Stromal cell of bone marrow (primary cell): ENCODE measurements at regions not wholly inside any gene's neighbourhood (a gene's known extent, or its start where the extent isn't known, plus 50 kb on each side); places are given as distances from the start of the nearest gene placed in this dataset.
"Not testable (repeated sequence)": the region's sequence is repeated elsewhere in the genome, so short reads cannot be mapped to it uniquely, and the experiment has no call there.

Experiments
- DNase-seq: peaks from one replicate; pipeline ENCODE4 v3.0.0-alpha.2; 2012; ENCODE audit warnings: low read depth

DNA sequence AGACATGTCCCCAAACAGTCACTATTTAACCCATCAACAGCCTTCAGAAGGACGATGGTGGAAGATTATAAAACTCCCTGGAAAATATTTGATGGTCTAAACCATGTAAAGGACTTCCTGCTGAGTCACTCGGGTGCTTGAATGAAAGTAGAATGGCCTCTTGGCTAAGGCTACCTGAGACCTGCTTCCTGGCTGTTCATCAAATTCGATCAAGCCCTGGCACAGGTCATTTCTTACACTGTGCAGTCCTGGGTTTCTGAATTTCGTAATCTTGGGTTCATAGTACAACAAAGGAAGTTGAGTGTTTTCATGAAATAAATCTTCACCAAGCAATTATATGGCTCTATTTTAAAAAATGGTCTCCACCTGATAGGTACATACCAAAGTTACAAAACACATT lies 260.3 kb upstream of the RNF32 start:
- no peak for DNase-seq

DNA sequence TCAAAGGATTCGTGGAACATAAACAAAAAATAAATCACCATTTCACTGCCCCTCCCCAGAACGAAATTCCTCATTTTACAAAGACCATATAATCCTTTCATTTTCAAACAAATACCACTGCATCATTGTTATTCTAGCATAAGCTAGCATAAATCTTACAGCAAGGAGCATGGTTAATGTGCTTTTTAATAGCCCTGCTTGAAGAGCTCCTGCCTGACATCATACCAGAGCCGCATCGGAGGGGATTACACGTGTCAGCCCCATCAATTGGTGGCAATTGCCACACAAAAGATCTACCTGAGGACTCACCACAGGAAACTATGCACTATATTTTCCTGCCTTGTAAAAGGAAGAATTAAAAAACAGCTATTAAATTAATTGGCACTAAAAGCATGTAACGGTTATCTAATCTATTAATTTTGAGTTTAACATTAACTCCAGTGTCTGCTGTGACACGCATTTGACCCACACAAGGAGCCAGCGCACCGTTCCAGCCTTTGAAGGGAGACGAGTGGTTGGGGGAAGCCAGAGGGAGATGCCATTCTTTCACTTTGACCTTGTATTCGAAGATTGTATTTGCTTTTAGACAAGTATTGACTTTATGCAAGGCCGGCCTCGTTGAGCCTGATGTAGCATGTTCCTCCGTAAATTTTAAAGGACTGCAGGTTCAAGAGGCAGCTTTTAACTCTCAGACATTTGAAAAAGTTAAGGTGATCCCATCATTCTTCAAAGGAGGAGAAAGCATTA lies 261.1 kb upstream of the RNF32 start:
- no peak for DNase-seq

DNA sequence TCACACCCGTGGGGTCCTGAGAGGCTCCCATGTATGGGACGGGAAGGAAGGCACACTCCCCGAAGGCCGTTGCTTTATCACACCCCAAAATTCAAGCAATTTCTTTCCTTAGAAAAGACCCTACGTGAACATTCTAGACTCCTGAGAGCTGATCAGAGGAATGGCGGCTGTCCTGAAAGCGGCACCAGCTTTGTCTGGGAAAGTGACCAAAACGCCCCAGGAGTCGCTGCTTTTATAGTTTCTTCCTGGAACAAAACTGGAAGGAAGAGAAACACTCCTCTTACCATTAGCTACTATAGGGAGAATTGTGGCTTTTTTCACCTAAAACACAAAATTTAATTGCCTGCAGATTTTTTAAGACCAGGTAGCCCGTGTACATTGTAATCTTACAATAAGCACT lies 261.8 kb upstream of the RNF32 start:
- DNase-seq, result no peak

DNA sequence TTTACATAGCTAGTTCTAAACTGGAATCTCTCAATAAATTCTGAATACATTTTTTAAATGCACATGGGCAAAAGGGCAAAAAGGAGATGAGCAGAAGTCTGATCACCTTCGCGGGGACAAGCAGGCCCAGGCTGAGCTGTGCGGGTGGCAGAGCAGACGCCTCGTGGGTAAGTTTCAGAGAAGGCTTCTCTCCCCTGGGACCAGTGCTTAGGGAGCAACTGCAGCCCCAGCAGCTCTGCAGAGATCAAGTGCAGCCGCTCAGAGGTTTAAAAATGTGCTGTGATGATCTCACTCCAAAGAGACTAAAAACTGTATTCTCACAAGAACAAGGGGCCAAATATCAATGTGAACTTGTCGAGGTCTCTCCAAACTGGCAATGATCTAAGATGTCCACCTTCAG lies 264.3 kb upstream of the RNF32 start:
- no peak for DNase-seq

DNA sequence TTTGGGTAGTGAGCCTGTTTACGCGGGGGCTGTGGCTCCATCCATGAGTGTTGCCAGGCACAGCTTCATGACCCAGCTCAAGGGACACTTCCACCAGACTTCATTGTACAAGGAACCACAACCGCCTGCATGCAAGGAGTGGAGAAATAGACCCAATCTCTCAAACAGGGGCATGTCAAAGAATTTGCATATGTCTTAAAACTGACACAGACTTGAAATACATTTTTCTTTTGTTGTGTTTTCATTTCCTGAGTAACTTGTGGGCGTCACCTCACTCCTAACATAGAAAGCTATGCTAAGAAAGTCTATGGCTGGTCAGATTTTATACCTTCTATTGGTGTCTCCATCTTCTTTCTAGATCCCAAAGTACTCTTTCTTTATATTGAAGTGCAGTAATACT lies 266.2 kb upstream of the RNF32 start:
- DNase-seq, result no peak

DNA sequence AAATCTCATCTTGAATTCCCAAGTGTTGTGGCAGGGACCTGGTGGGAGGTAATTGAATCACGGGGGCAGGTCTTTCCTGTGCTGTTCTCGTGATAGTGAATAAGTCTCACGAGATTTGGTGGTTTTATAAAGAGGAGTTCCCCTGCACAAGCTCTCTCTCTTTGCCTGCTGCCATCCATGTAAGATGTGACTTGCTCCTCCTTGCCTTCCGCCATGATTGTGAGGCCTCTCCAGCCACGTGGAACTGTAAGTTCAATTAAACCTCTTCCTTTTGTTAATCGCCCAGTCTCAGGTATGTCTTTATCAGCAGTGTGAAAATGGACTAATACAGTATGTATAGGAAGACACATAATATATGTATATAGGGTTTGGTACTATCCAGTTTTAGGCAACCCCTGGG lies 270.6 kb upstream of the RNF32 start:
- not testable (repeated sequence) for DNase-seq

DNA sequence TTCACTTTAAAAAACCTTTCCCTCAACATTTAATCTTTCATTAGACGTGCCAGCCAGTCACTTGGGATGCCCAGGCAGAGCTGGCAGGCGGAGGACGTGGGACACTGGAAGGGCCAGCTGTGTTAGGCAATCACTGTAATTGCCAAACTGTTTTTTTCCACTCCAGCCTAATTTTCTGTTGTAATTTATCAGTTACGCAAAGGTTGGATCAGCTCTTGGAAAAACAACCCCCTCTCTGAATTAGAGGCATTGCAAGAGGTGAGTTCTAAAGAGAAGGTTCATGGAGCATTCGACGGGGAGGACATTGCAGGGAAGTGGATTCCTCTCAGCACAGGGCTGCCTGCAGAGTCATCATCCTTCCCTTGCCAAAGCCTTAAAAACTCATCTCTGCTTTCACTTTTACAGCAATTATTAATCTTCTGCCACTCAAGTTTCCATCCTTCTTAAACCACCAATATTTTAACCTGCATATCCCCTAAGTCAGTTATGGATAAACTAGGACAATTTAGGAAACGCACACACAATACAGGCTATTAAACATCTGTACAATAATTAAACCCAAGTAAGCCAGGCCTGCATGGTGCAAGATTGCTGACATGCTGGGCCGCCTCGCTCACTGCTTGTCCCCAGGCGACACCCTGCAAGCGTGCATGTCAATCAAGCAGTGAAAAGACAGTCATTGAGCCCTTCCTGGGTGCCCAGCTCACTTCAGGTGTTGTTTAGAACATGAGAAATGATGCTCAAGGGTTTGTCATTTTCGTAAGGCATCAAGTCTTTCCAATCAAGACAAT lies 272.3 kb upstream of the RNF32 start:
- DNase-seq, result no peak

DNA sequence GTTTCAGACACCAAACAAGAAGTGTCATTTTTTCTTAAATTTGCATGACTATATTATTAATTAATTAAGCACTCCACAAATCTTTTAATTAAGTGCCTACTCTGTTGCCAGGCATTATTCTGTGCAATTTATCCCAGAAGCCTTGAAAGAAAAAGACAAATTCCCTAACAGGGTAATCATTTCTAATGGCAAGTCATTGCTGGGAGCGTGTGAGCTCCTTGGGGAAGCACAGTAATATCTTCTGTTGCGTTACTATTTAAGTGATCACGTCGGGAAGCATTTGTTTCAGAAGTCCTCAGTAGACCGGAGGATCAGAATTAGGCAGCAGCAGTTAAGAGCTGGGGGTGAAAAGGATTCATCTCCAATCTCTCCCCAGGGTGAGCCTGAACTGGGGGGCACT lies 276.8 kb upstream of the RNF32 start:
- no peak for DNase-seq

DNA sequence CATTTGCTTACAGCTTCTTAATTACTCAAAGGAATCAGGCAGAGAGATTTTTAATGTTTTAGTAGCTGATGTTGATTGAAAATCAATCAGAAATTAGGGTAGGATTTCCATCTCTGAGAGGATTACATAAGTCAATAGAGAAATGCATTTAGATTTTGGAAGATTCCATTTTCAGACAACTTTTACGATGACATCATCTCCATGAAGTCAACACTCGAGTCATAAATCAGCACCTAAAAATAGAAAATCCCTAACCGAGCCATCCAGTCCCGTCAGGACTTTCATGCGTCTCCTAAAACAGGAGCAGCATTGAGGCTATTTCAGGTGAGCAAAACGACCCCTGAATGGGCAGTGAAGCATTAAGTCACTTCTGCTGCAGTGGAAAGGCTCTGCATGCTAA lies 279.7 kb upstream of the RNF32 start:
- no peak for DNase-seq

DNA sequence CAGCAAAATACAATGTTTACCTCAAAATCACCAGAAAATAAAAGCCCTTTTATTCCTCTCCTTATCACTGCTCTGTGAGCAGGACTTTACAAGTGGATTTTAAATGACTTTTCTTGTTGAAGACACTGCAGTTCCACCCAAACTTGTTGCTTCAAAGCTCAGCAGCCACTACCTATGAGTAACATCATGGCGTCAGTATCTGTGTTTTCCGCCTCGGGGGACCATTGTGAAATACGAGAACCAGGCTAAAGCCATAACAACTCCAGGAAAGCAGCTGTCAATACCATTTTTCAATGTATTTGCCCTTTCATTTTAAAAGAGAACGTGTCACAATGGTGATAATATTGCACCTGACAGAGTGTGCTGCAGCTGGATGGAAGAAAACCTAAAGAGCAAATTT lies 284.0 kb upstream of the RNF32 start:
- DNase-seq, result no peak

DNA sequence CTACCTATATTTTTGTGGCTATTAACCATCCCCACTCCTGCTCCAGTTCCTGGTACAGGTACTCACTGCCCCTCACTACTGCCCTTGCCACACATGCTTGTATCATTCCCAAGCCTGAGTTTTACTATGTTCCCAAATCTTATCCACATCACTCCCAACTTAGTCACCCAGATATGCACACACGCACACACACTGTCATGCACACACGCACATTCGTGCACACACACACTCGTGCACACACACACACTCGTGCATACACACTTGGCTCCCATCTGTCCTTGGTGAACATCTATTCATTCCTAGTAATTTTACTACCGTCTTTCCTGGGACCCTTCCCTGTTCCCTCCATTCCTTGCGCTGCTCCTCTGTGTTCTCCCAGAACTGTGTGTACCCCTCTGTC lies 287.2 kb upstream of the RNF32 start:
- DNase-seq, result no peak

DNA sequence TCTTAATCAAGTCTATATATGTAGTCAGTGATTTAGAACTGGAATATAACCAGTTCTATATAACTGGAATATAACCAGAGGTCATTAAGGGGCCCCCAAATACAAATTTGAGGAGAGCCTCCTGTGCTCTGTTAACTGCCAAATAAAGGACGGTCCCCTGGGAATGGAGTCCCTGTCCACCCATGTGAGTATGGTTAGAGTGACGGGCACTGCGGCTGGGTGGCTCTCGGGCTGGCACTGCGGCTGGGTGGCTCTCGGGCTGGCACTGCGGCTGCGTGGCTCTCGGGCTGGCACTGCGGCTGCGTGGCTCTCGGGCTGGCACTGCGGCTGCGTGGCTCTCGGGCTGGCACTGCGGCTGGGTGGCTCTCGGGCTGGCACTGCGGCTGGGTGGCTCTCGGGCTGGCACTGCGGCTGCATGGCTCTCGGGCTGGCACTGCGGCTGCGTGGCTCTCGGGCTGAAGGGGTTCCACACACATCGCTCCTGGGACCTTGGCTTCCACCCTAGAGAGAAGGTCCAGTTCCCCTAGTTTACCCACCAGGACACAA lies 292.8 kb upstream of the RNF32 start:
- not testable (repeated sequence) for DNase-seq

DNA sequence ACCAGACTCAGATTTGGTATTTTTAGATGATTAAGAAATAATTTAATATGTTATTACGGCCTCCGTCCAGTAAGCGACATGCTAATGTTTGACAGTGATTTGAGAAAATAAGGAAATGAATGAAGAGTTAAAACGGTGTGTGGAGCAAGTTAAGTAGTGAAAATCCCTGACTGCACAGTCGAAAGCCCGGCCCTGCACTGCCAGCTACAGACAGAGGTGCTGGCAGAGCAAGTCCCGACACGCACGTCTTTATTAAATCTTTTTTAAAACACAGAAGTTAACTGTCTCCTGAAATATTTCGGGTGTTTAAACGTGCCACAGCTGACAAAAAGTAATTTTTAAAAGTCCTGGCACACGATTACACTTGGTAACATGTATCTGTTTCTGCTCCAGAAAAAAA lies 293.4 kb upstream of the RNF32 start:
- DNase-seq, result no peak

DNA sequence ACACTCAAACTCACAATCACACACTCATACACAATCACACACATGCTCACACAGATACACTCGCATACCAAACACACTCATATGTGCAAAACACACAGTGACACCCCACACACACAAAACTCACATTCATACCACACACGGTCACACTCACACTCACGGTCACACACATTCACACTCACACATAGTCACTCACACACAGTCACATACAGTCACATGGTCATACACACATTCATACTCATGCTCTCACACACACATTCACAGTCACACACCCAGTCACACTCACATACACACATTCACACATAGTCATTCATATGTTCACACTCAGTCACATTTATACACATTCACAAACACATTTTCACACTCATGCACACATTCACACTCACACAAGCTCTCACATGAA lies 296.0 kb upstream of the RNF32 start:
- DNase-seq, result no peak

DNA sequence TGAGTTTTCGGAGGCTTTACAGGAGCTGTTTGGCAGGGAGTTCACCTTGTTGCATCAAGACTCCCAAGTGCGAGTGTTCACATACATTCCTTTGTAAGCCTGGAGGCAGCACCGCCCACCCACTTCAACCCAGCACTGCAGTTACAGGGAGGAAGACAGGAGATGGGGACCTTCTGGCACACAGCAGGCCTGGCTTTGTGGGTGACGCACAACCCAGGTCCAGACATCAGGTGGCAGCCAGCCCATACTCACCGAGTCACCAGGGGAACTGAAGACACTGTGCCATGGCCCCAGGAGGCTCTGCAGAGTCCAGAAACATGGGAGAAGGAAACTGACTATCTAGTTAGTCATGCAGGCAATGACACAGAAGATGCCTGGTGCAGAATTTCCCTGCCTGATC lies 305.9 kb upstream of the RNF32 start:
- DNase-seq, result no peak

DNA sequence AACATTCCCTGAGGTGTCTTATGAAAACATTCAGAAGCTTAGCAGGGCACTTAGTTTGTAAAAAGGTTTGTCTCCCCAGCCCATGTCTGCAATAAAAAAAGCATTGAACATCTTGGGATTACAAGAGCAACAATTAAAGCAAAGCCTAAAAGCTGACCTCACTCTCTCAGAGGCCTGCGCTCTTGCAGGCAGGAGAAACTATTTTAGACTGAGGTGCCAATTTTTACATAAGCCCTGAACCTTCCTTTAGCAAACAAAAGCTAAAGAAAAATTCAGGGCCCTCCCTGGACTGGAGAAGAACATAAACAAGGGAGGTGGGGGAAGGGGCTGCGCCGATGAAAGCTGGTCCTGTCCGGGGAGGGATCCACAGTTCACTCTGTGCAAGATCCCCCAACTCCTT lies 312.7 kb upstream of the RNF32 start:
- no peak for DNase-seq

DNA sequence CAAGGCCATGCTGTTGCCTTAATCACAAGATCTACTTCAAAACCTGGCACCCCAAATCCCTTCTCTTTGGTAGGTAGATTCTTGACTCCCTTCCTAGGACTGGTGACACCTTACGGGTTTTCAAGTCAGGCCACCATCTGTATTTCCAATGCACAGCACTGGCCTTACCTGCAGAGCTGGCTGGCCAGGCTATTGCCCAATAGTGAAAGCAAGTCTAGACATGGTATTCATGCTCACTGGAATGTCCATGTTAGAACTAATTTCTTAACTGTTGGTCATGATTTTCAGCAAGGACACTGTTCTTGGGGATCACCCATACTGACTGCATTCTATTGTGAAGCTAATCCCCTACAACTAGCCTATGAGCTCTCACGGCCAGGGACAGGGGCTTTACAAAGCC lies 313.1 kb upstream of the RNF32 start:
- no peak for DNase-seq

DNA sequence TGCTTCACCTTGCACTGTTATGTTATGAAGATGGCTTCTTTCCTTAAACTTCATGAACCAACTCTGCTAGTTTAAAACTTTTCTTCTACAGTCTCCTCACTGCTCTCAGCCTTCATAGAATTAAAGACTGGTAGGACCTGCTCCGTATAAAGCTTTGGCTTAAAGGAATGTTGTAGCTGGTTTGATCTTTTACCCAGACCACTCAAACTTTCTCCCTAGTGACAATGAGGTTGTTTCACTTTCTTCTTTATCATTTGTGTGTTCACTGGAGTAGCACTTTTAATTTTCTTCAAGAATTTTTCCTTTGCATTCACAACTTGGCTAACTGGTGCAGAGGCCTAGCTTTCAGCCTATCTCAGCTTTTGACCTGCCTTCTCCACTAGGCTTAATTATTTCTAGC lies 316.4 kb upstream of the RNF32 start:
- no peak for DNase-seq

DNA sequence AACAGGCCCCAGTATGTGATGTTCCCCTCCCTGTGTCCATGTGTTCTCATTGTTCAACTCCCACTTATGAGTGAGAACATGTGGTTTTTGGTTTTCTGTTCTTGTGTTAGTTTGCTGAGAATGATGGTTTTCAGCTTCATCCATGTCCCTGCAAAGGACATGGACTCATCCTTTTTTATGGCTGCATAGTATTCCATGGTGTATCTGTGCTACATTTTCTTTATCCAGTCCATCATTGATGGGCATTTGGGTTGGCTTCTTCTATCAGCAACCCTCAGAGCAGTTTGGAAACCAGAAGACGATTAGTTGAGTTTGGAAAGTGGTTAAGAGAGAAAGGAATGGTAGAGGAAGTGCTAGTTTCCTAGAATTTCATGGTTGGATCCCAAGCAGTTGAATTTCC lies 319.1 kb upstream of the RNF32 start:
- DNase-seq, result not testable (repeated sequence)

DNA sequence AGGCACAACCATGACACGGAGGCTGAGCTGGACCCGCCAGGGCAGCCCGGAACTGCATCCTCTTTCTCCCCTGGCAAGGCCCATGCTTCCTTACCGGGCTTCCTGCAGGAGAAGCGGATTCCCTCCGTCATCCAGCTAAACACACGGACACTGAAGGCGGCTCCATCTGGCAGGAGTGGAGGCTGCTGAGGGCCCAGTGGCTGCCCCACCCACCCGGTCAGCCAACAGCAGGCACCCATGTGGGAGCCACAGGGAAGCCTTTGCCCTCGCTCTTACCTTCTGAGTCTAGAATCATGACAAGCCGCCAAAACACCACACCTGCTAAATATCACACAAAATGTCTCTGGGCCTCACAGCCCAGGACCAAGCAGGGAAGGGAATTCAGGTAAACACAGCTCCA lies 321.6 kb upstream of the RNF32 start:
- no peak for DNase-seq

DNA sequence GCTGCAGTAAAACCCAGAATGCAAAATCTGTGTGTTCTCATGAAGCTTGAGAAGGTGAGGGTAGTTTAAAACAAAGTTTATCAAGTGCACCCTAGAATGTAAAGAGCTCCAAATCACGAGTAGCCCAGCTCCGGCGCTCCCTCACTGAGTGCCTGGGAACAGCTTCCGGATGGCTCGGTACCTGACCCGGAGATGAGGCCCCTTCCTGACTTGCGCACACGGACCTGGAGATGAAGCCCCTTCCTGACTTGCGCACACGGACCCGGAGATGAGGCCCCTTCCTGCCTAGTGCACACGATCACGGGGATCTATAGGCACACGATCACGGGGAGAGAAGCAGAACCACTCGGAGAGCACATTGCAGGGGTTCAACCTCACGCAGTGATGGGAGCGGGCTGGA lies 322.1 kb upstream of the RNF32 start:
- no peak for DNase-seq

DNA sequence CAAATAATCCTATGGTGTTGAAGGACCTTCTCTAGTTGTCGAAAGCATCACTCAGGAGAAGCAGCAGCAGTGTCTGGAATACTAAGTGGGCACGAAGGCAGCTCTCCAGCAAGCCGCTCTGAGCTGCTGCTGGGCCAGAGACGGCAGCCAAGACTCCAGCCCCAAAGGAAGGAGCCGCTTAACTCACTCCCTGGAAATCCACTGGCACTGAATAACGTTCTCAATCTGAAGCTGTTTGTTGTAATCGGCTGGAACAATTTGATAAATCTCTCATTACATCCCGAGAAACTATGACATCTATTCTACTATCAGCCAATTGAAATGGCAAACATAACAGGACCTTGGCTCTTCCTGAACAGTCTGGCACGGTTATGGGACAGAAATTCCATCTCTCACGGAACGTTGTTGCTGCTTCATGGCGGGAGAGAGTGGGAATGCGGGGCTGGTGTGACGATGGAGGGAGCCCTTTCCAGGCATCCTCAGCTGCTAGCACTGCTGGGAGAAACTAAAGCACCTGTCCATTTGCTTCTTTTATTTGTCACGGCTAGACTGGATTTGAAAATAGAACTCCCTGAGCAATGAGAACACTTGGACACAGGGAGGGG lies 331.5 kb upstream of the RNF32 start:
- DNase-seq, result no peak

DNA sequence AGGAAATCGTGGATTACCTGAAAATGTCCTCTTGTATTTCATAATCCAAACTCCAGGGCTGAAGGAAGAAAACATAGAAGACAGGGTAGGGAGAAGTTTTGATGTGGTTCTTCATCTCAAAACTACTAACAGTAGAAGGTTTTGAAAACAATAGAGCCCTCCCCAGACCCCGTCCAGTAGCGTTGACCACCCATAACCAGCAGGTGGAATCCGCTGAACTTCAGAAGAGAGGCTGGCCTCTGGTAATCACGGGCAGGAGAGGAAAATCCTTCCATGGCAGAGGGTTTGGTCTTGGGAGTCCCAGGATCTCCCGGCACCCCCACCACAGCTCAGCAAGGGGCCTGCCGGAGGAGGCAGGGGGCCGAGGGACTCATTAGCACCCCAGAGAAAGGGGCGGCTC lies 333.4 kb upstream of the RNF32 start:
- no peak for DNase-seq
